D721Med (cell line): ENCODE measurements at regions not wholly inside any gene's neighbourhood (a gene's known extent, or its start where the extent isn't known, plus 50 kb on each side); places are given as distances from the start of the nearest gene placed in this dataset.

Experiments
- DNase-seq: peaks from one replicate; pipeline ENCODE4 v3.0.0; 2011; ENCODE audit warnings: low spot score; ENCODE audit not compliant: insufficient read length
- FAIRE-seq: peaks from 2 replicates; lab custom pipeline; 2011; peaks lifted over from hg19 to GRCh38; lab: Jason Lieb, UNC
- TF ChIP-seq, protein P1 (sequence below): IDR thresholded peaks from 2 replicates; pipeline ENCODE4 v1.5.1; 2012; ENCODE audit warnings: mild to moderate bottlenecking, control low read depth; ENCODE audit not compliant: insufficient read depth; ENCODE audit errors: missing control alignments

DNA sequence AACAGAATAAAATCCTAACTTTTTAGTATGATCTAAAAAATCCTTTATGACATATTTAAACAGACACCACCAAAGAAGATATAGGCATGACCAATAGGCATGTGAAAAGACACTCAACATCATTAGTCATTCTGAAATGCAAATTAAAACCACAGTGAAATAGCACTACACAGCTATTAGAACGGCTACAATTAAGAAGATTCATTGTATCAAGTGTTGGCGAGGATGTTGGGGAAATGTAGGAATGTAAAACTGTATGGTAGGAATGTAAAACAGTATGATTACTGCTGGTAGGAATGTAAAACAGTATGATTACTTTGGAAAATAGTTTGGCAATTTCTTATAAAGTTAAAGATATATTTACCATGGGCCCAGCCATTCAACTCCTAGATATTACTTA, 253.3 kb upstream of the TCF4 start:
- no peak for DNase-seq
- FAIRE-seq, result peak; percentile 51
- TF ChIP-seq, protein P1, sequence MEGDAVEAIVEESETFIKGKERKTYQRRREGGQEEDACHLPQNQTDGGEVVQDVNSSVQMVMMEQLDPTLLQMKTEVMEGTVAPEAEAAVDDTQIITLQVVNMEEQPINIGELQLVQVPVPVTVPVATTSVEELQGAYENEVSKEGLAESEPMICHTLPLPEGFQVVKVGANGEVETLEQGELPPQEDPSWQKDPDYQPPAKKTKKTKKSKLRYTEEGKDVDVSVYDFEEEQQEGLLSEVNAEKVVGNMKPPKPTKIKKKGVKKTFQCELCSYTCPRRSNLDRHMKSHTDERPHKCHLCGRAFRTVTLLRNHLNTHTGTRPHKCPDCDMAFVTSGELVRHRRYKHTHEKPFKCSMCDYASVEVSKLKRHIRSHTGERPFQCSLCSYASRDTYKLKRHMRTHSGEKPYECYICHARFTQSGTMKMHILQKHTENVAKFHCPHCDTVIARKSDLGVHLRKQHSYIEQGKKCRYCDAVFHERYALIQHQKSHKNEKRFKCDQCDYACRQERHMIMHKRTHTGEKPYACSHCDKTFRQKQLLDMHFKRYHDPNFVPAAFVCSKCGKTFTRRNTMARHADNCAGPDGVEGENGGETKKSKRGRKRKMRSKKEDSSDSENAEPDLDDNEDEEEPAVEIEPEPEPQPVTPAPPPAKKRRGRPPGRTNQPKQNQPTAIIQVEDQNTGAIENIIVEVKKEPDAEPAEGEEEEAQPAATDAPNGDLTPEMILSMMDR, result no peak

GRCh38 chr18:55840601-55841170, 252.7 kb upstream of the TCF4 start:
- TF ChIP-seq, protein P1, result no peak
- FAIRE-seq (no peak), DNase-seq (no peak)

- TF ChIP-seq, protein P1, result no peak
- DNase-seq (no peak), FAIRE-seq (peak; percentile 91)
Measured at GRCh38 chr18:55839343-55839742, 251.4 kb upstream of the TCF4 start.

GRCh38 chr18:55838841-55839240, 250.8 kb upstream of the TCF4 start:
- DNase-seq (no peak), FAIRE-seq (peak; percentile 58)
- TF ChIP-seq, protein P1, result no peak

DNA sequence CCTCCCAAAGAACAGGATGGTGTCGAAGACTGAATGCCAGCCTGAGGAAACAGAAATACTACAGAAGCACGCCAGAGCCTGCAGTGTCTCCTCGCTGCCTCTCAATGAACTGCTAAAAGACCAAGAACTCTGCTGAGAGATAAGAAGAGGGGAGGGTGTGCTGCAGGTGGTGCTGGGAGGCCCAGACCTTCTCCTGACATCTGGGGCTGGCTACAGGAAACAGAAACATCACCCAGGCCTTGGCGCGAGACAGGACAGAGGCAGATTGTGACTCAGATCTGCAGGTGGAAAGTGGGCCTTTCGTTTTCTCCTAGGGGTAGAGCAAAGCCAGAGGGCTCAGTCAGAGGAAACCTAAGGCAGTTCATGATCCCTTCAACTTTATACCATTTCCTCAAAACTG, 250.3 kb upstream of the TCF4 start:
- TF ChIP-seq, protein P1, result no peak
- DNase-seq, result no peak
- FAIRE-seq, result no peak

GRCh38 chr18:55833543-55833942, 245.6 kb upstream of the TCF4 start:
- TF ChIP-seq, protein P1, result no peak
- DNase-seq (no peak), FAIRE-seq (no peak)

DNA sequence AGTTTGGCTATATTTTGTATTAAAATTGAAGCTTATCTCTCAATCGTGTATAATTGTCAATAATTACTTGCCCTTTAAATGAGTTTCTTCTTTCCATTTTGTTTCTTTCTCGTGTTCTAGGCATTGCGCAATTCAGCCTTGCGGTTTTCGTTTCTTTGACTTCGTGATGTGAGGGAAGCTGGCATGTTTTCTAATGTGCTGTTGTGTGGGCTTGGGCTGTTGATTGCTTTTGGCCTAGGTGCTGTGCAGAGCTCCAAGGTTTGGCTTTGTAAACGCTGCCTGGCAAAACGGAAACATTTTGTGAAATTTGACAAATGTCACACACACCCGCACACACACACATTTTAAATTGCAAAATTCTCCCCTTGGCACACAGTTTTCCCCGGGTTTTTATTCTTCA, 242.6 kb upstream of the TCF4 start:
- FAIRE-seq, result no peak
- no peak for DNase-seq
- TF ChIP-seq, protein P1, result no peak
